Endothelial cell (in vitro differentiated cells): ENCODE measurements at regions not wholly inside any gene's neighbourhood (a gene's known extent, or its start where the extent isn't known, plus 50 kb on each side); places are given as distances from the start of the nearest gene placed in this dataset.

ENCODE experiments used
- DNase-seq: peaks from one replicate; pipeline ENCODE4 v3.0.0; 2021; ENCODE audit warnings: low spot score
- H3K27ac Mint-ChIP-seq: one replicate; pipeline ENCODE4 v1.8.0; 2021; ENCODE audit warnings: mixed read lengths, inconsistent platforms; ENCODE audit not compliant: unreplicated experiment
- H3K27me3 Mint-ChIP-seq: one replicate; pipeline ENCODE4 v1.8.0; 2021; ENCODE audit warnings: mild to moderate bottlenecking, moderate library complexity, mixed read lengths, inconsistent platforms; ENCODE audit not compliant: unreplicated experiment
- H3K36me3 Mint-ChIP-seq: one replicate; pipeline ENCODE4 v1.8.0; 2021; ENCODE audit warnings: mild to moderate bottlenecking, low read depth, mixed read lengths, inconsistent platforms; ENCODE audit not compliant: unreplicated experiment
- H3K4me1 Mint-ChIP-seq: one replicate; pipeline ENCODE4 v1.8.0; 2021; ENCODE audit warnings: mild to moderate bottlenecking, mixed read lengths, inconsistent platforms; ENCODE audit not compliant: unreplicated experiment
- H3K4me3 Mint-ChIP-seq: one replicate; pipeline ENCODE4 v1.8.0; 2021; ENCODE audit warnings: mild to moderate bottlenecking, mixed read lengths, inconsistent platforms; ENCODE audit not compliant: unreplicated experiment
- H3K9me3 Mint-ChIP-seq: one replicate; pipeline ENCODE4 v1.8.0; 2021; ENCODE audit warnings: mixed read lengths, inconsistent platforms; ENCODE audit not compliant: unreplicated experiment
- CTCF ChIP-seq: fragments of 200-600 bp; sonication (generic); IDR thresholded peaks from one replicate; pipeline ENCODE4 v1.5.0; 2021; ENCODE audit warnings: antibody characterized with exemption; ENCODE audit not compliant: unreplicated experiment

- Mint-ChIP-seq H3K27ac (no peak overlapping the region), H3K27me3 (no peaks in the 10 kb centered on the region), H3K36me3 (peaks cover 3% of the 10 kb centered on the region), H3K4me3 (no peak overlapping the region), H3K4me1 (no peaks in the 10 kb centered on the region), H3K9me3 (no peaks in the 10 kb centered on the region)
- no peak for DNase-seq
- no peak for TF ChIP-seq CTCF
These were observed 914.2 kb downstream of the TBC1D22A start for GRCh38 chr22:47676685-47677084.

- Mint-ChIP-seq H3K9me3 (peaks cover 9% of the 10 kb centered on the region), H3K36me3 (peaks cover 5% of the 10 kb centered on the region), H3K27me3 (peaks cover 6% of the 10 kb centered on the region), H3K4me1 (no peaks in the 10 kb centered on the region), H3K4me3 (no peak overlapping the region), H3K27ac (no peak overlapping the region)
- no peak for DNase-seq
- TF ChIP-seq CTCF = no peak
These were observed 912.1 kb downstream of the TBC1D22A start for GRCh38 chr22:47674600-47674999.

DNA sequence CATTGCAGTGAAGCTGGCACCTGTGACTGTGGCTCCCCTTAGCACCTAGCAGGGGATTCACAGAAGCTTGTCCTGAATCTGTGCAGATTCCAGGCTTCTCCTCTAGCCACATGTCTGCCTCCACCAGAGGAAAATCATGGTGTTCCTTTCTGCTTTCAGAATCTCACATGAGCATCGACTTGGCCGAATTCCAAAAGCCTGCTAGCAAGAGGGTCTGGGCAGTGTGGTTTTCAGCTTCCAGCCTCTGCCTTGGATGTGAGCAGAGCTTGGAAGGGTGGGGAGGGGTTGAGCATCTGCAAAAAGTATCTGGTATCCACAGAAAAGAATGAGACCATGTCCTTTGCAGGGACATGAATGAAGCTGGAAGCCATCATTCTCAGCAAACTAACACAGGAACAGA, 911.1 kb downstream of the TBC1D22A start:
- DNase-seq = no peak
- Mint-ChIP-seq H3K4me1 (no peaks in the 10 kb centered on the region), H3K27me3 (peaks cover 6% of the 10 kb centered on the region), H3K36me3 (peaks cover 7% of the 10 kb centered on the region), H3K9me3 (peaks cover 13% of the 10 kb centered on the region), H3K4me3 (no peak overlapping the region), H3K27ac (no peak overlapping the region)
- TF ChIP-seq CTCF = no peak

DNA sequence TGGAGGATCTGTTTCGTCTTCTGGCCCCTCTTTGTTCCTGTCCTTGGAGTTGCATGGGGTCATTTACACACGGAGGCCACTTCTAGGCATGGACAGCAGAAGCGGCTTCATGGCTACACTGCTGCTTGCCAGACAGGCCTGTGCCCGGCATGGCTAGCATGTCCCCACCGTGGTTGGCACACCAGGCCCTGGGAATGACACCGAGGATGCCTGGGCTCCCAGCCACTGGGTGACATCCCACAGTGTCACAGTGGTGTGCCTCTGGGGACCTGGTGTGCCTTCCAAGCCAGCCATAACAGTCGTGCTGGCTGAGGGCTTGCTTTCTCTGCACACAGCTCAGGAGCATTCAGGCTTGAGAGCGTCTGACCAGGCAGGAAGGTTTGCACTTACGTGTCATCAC, 910.1 kb downstream of the TBC1D22A start:
- Mint-ChIP-seq H3K4me1 (no peaks in the 10 kb centered on the region), H3K4me3 (no peak overlapping the region), H3K36me3 (peaks cover 7% of the 10 kb centered on the region), H3K27me3 (peaks cover 6% of the 10 kb centered on the region), H3K27ac (no peak overlapping the region), H3K9me3 (peaks cover 13% of the 10 kb centered on the region)
- TF ChIP-seq CTCF = no peak
- no peak for DNase-seq

DNA sequence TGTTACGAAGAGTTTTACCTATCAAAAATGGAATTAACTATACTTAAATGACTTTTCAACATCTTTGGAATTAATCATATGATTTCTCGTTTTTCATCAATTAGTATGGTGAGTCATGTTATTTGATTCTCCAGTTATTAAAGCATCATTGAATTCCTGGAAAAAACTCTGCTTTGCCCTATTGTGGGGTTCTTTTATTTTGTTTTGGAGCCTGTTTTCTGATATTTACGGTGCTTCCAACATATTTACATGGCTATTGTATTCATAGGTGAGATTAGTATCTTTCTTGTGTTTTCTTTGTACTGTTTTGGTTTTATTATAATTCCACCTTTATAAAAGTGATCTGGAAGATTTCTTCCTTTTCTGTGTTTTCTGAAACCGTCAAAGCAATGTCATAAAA, 902.7 kb downstream of the TBC1D22A start:
- DNase-seq = no peak
- Mint-ChIP-seq H3K4me1 (no peaks in the 10 kb centered on the region), H3K36me3 (peaks cover 6% of the 10 kb centered on the region), H3K27ac (no peak overlapping the region), H3K27me3 (peaks cover 2% of the 10 kb centered on the region), H3K9me3 (peaks cover 17% of the 10 kb centered on the region), H3K4me3 (no peak overlapping the region)
- no peak for TF ChIP-seq CTCF
